Caco-2 (cell line): ENCODE measurements at regions not wholly inside any gene's neighbourhood (a gene's known extent, or its start where the extent isn't known, plus 50 kb on each side); places are given as distances from the start of the nearest gene placed in this dataset.

Experiments used
- BruUV-seq: library from RNA; stranded (reverse); fragments of 400-500 nt; replicated peaks from 2 replicates; lab custom pipeline; 2021; lab: Mats Ljungman, UMichigan
- CTCF ChIA-PET: fragments of 300-600 bp; sonication (Branson Sonifier 250); formaldehyde crosslinking; loops from one replicate; lab custom pipeline; 2022; ENCODE audit warnings: antibody characterized with exemption; lab: Charles Lee
- POLR2A ChIA-PET: fragments of 300-600 bp; sonication (Branson Sonifier 250); formaldehyde crosslinking; loops from one replicate; lab custom pipeline; 2022; ENCODE audit warnings: antibody characterized with exemption; lab: Charles Lee
- DNase-seq, 2 experiments: peaks; one replicate each; pipeline versions ENCODE4 v3.0.0 to v3.0.0-alpha.2; 2020 to 2022
- H3K27me3 ChIP-seq: replicated peaks from 2 replicates; pipeline ENCODE4 v1.6.0; 2011; ENCODE audit warnings: low read length; ENCODE audit not compliant: control insufficient read depth, insufficient read depth
- H3K36me3 ChIP-seq: 2 replicates; pipeline ENCODE4 v1.5.1; 2011; ENCODE audit warnings: low read length; ENCODE audit not compliant: control insufficient read depth, insufficient read depth
- H3K4me1 ChIP-seq: fragments of 250-450 bp; sonication (Bioruptor Pico); 2 replicates; pipeline ENCODE4 v1.5.1; 2020; ENCODE audit warnings: mild to moderate bottlenecking
- H3K4me3 ChIP-seq: 2 replicates; pipeline ENCODE4 v1.5.1; 2011; ENCODE audit warnings: low read depth, mild to moderate bottlenecking, control low read depth, low read length
- H3K9me3 ChIP-seq: fragments of 250-450 bp; sonication (Bioruptor Pico); 2 replicates; pipeline ENCODE4 v1.5.1; 2020; ENCODE audit warnings: mild to moderate bottlenecking, moderate library complexity
- H3K27ac Mint-ChIP-seq: one replicate; pipeline ENCODE4 v1.8.0; 2022; ENCODE audit warnings: mixed read lengths; ENCODE audit not compliant: unreplicated experiment
- H3K27me3 Mint-ChIP-seq: one replicate; pipeline ENCODE4 v1.8.0; 2022; ENCODE audit warnings: mixed read lengths; ENCODE audit not compliant: insufficient read depth, unreplicated experiment
- H3K36me3 Mint-ChIP-seq: one replicate; pipeline ENCODE4 v1.8.0; 2022; ENCODE audit warnings: mild to moderate bottlenecking, mixed read lengths; ENCODE audit not compliant: insufficient read depth, unreplicated experiment
- H3K4me1 Mint-ChIP-seq: one replicate; pipeline ENCODE4 v1.8.0; 2022; ENCODE audit warnings: low read depth, mixed read lengths; ENCODE audit not compliant: unreplicated experiment
- H3K4me3 Mint-ChIP-seq: one replicate; pipeline ENCODE4 v1.8.0; 2022; ENCODE audit warnings: mild to moderate bottlenecking, moderate library complexity, mixed read lengths; ENCODE audit not compliant: unreplicated experiment
- H3K9me3 Mint-ChIP-seq: one replicate; pipeline ENCODE4 v1.8.0; 2022; ENCODE audit warnings: mixed read lengths; ENCODE audit not compliant: unreplicated experiment
- intact Hi-C: fragments of 100-400 bp; cut with micrococcal nuclease; formaldehyde crosslinking; loops from one replicate; pipeline ENCODE4 v1.10.0; 2022; ENCODE audit not compliant: unreplicated experiment
- TF ChIP-seq, protein P1 (sequence below), 2 experiments: fragments of 200-600 bp in 1 of 2; IDR thresholded peaks; 1 replicate in 1 of 2; 2 replicates in 1 of 2; pipeline versions ENCODE4 v1.5.1 to v1.8.0; 2011 to 2022; ENCODE audit warnings: antibody characterized with exemption in 1 of 2, control low read depth in 1 of 2, inconsistent platforms in 1 of 2, low read depth in 1 of 2, low read length in 1 of 2, mild to moderate bottlenecking in 1 of 2, moderate library complexity in 1 of 2; ENCODE audit not compliant: insufficient read depth in 1 of 2, severe bottlenecking in 1 of 2, unreplicated experiment in 1 of 2

DNA sequence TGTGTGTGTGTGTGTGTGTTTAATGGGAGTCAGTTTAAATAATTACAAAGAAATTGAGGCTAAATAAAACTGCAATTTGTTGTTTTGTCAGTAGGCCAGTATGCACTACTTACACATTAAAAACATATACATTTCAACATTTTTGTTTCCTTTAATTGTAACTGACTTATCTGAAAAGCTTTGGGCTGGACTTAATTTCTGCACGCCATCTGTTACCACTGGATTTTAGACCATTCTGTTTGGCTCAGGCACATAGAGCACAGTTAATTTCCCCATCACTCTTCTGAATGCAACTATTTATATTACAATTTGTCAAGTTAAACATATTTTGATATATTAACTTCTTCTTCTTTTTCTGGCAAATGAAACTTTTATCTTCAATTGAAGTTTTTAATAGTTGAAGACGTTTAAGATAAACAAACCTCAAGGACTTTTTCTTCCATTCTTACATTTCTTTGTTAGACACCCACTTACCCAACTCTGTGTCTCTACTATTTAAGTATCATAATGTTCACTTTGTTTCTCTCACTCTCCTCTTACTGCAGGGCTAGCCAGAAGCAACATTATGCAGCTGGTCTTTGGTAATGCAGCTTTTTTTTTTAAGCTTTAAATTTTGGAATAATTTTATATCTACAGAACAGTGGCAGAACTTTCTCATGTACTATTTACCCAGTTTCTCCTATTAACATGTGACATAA lies 253.4 kb upstream of the ANKH start:
- CTCF ChIA-PET: no interaction called here
- Mint-ChIP-seq H3K4me1 (no peaks in the 10 kb centered on the region), H3K9me3 (peaks cover 13% of the 10 kb centered on the region), H3K27me3 (peaks cover 4% of the 10 kb centered on the region), H3K27ac (no peak overlapping the region), H3K4me3 (no peak overlapping the region), H3K36me3 (no peaks in the 10 kb centered on the region)
- TF ChIP-seq, protein P1, sequence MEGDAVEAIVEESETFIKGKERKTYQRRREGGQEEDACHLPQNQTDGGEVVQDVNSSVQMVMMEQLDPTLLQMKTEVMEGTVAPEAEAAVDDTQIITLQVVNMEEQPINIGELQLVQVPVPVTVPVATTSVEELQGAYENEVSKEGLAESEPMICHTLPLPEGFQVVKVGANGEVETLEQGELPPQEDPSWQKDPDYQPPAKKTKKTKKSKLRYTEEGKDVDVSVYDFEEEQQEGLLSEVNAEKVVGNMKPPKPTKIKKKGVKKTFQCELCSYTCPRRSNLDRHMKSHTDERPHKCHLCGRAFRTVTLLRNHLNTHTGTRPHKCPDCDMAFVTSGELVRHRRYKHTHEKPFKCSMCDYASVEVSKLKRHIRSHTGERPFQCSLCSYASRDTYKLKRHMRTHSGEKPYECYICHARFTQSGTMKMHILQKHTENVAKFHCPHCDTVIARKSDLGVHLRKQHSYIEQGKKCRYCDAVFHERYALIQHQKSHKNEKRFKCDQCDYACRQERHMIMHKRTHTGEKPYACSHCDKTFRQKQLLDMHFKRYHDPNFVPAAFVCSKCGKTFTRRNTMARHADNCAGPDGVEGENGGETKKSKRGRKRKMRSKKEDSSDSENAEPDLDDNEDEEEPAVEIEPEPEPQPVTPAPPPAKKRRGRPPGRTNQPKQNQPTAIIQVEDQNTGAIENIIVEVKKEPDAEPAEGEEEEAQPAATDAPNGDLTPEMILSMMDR (IDR thresholded peaks at IDR 0.05; ENCODE audit: insufficient read depth in 1 of 2, low read depth in 1 of 2, low read length in 1 of 2, severe bottlenecking in 1 of 2, unreplicated experiment in 1 of 2): no peak
- no TSS peak for BruUV-seq
- Histone ChIP-seq H3K4me3 (no peak overlapping the region), H3K27me3 (no peaks in the 10 kb centered on the region), H3K4me1 (no peaks in the 10 kb centered on the region), H3K36me3 (no peaks in the 10 kb centered on the region), H3K9me3 (peaks cover 6% of the 10 kb centered on the region; the same call in 1 of the 2 replicates)
- POLR2A ChIA-PET: no interaction called here
- intact Hi-C loops: no loop called here
- DNase-seq: no peak

DNA sequence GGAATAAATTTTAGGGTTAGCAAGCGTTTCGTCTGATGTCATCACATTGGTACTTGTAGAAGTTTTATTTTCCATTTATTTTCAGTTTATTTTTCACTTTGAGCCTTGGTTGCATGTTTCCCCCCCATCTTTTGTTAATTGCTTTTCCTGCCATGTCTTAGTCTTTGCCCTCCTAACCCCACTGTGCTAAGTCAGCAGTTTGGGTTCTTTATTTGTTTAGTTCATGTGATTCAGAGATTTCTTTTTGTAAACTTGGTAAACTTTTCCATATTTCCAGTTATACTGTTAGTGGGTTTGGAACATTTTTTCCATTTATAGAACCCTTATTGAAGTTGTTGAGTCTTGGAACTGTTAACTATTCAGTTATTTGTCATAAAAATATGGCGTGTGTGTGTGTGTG lies 252.9 kb upstream of the ANKH start:
- no peak overlapping the region for H3K4me3 ChIP-seq
- H3K4me3 Mint-ChIP-seq: no peak overlapping the region
- H3K4me1 Mint-ChIP-seq: no peaks in the 10 kb centered on the region
- H3K27me3 Mint-ChIP-seq: peaks cover 3% of the 10 kb centered on the region
- DNase-seq: no peak
- H3K36me3 ChIP-seq: no peaks in the 10 kb centered on the region
- BruUV-seq: no TSS peak
- TF ChIP-seq, protein P1 (IDR thresholded peaks at IDR 0.05; ENCODE audit: insufficient read depth in 1 of 2, low read depth in 1 of 2, low read length in 1 of 2, severe bottlenecking in 1 of 2, unreplicated experiment in 1 of 2): no peak
- peaks cover 13% of the 10 kb centered on the region for H3K9me3 Mint-ChIP-seq
- no peaks in the 10 kb centered on the region for H3K27me3 ChIP-seq
- H3K4me1 ChIP-seq: no peaks in the 10 kb centered on the region
- H3K9me3 ChIP-seq: peaks cover 6% of the 10 kb centered on the region; the same call in 1 of the 2 replicates
- H3K36me3 Mint-ChIP-seq: no peaks in the 10 kb centered on the region
- ChIA-PET CTCF (no interaction called here), POLR2A (no interaction called here)
- no peak overlapping the region for H3K27ac Mint-ChIP-seq
- intact Hi-C loops: no loop called here

DNA sequence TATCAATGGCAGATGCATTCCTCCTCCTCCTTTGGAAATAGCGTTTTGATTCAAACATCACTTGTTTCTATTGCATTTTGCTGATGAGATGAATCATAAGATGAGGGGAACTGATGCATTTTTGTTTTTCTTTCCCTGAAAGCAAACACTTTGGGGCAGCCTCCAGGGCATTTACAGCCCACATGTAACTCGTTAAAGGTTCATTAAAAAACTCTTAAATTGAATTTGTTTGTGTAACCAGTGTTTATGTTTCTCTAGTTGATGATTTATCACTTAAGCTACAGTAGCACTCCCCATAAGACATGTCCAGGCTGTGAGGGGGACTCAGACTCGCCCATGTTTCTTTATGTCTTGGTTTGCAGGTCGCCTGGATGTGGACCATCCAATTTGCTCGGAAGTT lies 246.1 kb upstream of the ANKH start:
- Mint-ChIP-seq H3K36me3 (no peaks in the 10 kb centered on the region), H3K4me3 (no peak overlapping the region), H3K27me3 (peaks cover 3% of the 10 kb centered on the region), H3K4me1 (no peaks in the 10 kb centered on the region), H3K9me3 (peaks cover 13% of the 10 kb centered on the region), H3K27ac (no peak overlapping the region)
- ChIA-PET POLR2A (no interaction called here), CTCF (no interaction called here)
- H3K9me3 ChIP-seq: peaks cover 6% of the 10 kb centered on the region; the same call in 1 of the 2 replicates
- H3K36me3 ChIP-seq: no peaks in the 10 kb centered on the region
- no peak for DNase-seq
- H3K4me3 ChIP-seq: no peak overlapping the region
- no TSS peak for BruUV-seq
- TF ChIP-seq, protein P1 (IDR thresholded peaks at IDR 0.05; ENCODE audit: insufficient read depth in 1 of 2, low read depth in 1 of 2, low read length in 1 of 2, severe bottlenecking in 1 of 2, unreplicated experiment in 1 of 2): no peak
- intact Hi-C loops: no loop called here
- no peaks in the 10 kb centered on the region for H3K27me3 ChIP-seq
- no peaks in the 10 kb centered on the region for H3K4me1 ChIP-seq
